Karpas-422 (cell line): ENCODE measurements at regions not wholly inside any gene's neighbourhood (a gene's known extent, or its start where the extent isn't known, plus 50 kb on each side); places are given as distances from the start of the nearest gene placed in this dataset.

Source experiments
- DNase-seq: peaks from one replicate; pipeline ENCODE4 v3.0.0-alpha.2; 2015
- H2AFZ ChIP-seq: fragments of 200-600 bp; sonication (generic); 2 replicates; pipeline ENCODE4 v1.6.1; 2014; ENCODE audit warnings: antibody characterized with exemption, low read length, mixed read lengths
- H3K27ac ChIP-seq: fragments of 200-600 bp; sonication (generic); 2 replicates; pipeline ENCODE4 v1.5.1; 2014; ENCODE audit warnings: mild to moderate bottlenecking, low read length, moderate library complexity
- H3K27me3 ChIP-seq: fragments of 200-600 bp; sonication (generic); 2 replicates; pipeline ENCODE4 v1.6.1; 2014; ENCODE audit warnings: low read length, mixed read lengths
- H3K36me3 ChIP-seq: fragments of 200-600 bp; sonication (generic); 2 replicates; pipeline ENCODE4 v1.6.1; 2014; ENCODE audit warnings: low read length, mixed read lengths; ENCODE audit not compliant: insufficient read depth
- H3K4me1 ChIP-seq: fragments of 200-600 bp; sonication (generic); 2 replicates; pipeline ENCODE4 v1.6.1; 2014; ENCODE audit warnings: mild to moderate bottlenecking, low read length, mixed read lengths
- H3K4me2 ChIP-seq: fragments of 200-600 bp; sonication (generic); 2 replicates; pipeline ENCODE4 v1.6.1; 2014; ENCODE audit warnings: low read length, low read depth, mild to moderate bottlenecking; ENCODE audit not compliant: poor library complexity, severe bottlenecking
- H3K4me3 ChIP-seq: fragments of 200-600 bp; sonication (generic); 2 replicates; pipeline ENCODE4 v1.5.1; 2014; ENCODE audit warnings: mild to moderate bottlenecking, antibody characterized with exemption, low read length, mixed read lengths
- H3K79me2 ChIP-seq: fragments of 200-600 bp; sonication (generic); 2 replicates; pipeline ENCODE4 v1.6.1; 2014; ENCODE audit warnings: mild to moderate bottlenecking, low read length, mixed read lengths
- H3K9ac ChIP-seq: fragments of 200-600 bp; sonication (generic); 2 replicates; pipeline ENCODE4 v1.6.0; 2014; ENCODE audit warnings: low read length
- H3K9me2 ChIP-seq: fragments of 200-600 bp; sonication (generic), shearing (Covaris generic); replicated peaks from 2 replicates; pipeline ENCODE4 v1.6.0; 2014; ENCODE audit warnings: mild to moderate bottlenecking, low read length, moderate library complexity; ENCODE audit not compliant: insufficient read depth
- H3K9me3 ChIP-seq: fragments of 300-700, 200-600 bp; sonication (generic); 2 replicates; pipeline ENCODE4 v1.6.1; 2014; ENCODE audit warnings: low read length, mixed read lengths
- H4K20me1 ChIP-seq: fragments of 200-600 bp; sonication (generic); 2 replicates; pipeline ENCODE4 v1.6.1; 2014; ENCODE audit warnings: mild to moderate bottlenecking, antibody characterized with exemption, low read length, low read depth; ENCODE audit not compliant: insufficient read depth

DNA sequence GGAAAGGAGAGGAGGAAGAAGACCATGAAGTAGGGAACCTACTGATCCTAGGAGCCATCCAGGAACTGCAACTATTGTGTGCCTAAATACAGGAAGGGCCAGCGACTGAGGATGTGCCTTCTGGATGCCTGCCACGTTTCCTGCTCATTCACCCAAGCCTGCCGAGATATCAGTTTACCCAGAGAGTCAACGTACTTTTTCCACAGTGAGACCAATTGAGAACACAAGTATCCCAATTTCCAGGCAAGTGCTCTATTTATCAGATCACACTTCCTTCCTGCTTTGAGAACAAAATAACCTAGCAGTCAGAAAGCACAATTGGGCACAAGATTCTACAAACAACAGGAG is 122.4 kb downstream of the AKAP11 start:
- Histone ChIP-seq H2AFZ (no peak overlapping the region), H3K9me3 (no peaks in the 10 kb centered on the region), H3K4me1 (peaks cover 53% of the 10 kb centered on the region), H3K79me2 (no peaks in the 10 kb centered on the region), H4K20me1 (no peaks in the 10 kb centered on the region), H3K4me3 (no peak overlapping the region), H3K27ac (no peak overlapping the region), H3K27me3 (0 out of 2 replicates have a peak, but pooled peaks cover 4% of the 10 kb centered on the region), H3K9ac (no peak overlapping the region), H3K36me3 (no peaks in the 10 kb centered on the region), H3K4me2 (no peak overlapping the region), H3K9me2 (no peaks in the 10 kb centered on the region)
- no peak for DNase-seq

DNA sequence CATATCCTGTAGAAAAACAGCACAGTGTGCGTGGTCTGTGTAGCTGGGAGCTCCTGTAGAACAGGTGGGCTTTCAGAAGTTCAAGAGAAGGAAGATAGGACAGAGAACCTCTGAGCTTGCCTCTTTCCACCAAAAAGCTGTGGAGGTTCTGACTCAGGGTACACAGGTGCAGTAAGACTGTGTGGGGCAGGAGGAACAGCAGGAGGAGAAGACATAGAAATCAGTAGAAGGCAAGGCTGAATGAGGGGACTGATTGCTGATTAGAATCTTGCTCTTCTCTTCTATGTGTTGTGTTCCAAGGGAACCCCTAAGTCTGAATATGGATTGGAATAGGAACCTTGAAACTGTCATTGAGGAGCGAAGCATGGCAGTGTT is 122.7 kb downstream of the AKAP11 start:
- Histone ChIP-seq H3K9ac (no peak overlapping the region), H3K36me3 (no peaks in the 10 kb centered on the region), H3K27ac (no peak overlapping the region), H3K9me3 (no peaks in the 10 kb centered on the region), H3K9me2 (no peaks in the 10 kb centered on the region), H3K4me1 (peaks cover 56% of the 10 kb centered on the region), H3K79me2 (no peaks in the 10 kb centered on the region), H3K4me2 (no peak overlapping the region), H3K4me3 (no peak overlapping the region), H3K27me3 (0 out of 2 replicates have a peak, but pooled peaks cover 4% of the 10 kb centered on the region), H4K20me1 (no peaks in the 10 kb centered on the region), H2AFZ (no peak overlapping the region)
- no peak for DNase-seq

DNA sequence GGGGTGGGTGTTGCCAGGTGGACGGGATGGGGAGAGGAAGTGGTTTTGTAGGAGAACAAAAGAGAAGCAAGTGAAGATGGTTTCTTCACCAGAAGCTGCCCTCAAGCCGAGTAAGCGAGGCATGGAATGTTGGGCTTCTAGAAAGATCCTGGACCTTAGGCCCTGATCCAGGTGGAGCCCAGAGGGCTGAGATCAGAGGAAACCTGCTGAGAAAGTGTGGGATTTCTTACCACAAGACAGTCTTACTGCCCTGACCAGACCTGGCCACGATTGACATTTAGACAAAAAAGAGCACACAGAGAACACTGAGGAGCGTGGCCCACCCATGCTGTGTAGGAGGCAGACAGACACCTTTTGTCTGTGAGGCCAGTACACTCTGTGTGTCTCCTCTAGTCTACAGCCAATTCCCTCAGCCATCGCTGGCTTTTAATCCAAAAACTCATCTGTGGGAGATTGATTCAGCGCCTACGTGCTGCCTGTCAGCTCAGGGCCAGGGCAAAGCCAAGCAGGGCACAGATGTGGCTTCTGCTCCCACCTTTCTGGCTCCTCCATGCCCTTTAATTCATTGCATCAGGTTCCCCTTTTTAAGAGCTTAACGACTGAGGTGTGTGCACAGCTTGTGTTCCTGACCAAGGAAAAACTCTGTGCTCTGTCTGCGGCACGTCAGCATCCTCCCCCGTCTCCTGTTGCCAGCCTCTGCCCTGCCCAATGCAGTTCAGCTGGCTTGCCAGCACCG is 123.3 kb downstream of the AKAP11 start:
- DNase-seq: no peak
- H3K27ac ChIP-seq: no peak overlapping the region

DNA sequence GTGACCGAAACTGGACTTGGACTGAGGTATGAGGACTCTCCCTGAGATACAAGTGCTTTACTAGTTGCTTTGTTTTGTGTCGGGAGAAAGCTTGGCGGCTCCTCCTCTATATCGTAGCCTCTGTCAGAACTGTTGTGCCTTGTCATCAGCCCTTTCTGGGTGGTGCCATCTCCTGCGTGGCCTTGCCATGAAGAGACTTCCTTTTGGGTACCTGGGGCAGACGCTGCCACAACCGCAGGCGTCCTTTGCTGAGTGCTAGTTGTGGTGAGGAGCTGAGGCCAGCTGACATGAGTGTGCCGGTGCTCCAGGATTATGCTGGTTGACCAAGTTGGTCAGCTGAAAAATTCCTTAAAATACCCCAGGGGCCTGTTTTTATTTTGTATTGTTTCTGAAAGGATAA is 124.5 kb downstream of the AKAP11 start:
- Histone ChIP-seq H3K4me2 (no peak overlapping the region), H3K36me3 (no peaks in the 10 kb centered on the region), H3K9ac (no peak overlapping the region), H3K27me3 (0 out of 2 replicates have a peak, but pooled peaks cover 4% of the 10 kb centered on the region), H3K27ac (no peak overlapping the region), H4K20me1 (no peaks in the 10 kb centered on the region), H3K79me2 (no peaks in the 10 kb centered on the region), H3K9me3 (no peaks in the 10 kb centered on the region), H2AFZ (no peak overlapping the region), H3K9me2 (no peaks in the 10 kb centered on the region), H3K4me1 (peaks cover 72% of the 10 kb centered on the region), H3K4me3 (no peak overlapping the region)
- no peak for DNase-seq

More for the DNA sequence above, 123.3 kb downstream of the AKAP11 start:
- peaks cover 62% of the 10 kb centered on the region for H3K4me1 ChIP-seq
- H3K27me3 ChIP-seq: 0 out of 2 replicates have a peak, but pooled peaks cover 4% of the 10 kb centered on the region
- no peak overlapping the region for H3K9ac ChIP-seq
- no peak overlapping the region for H3K4me2 ChIP-seq
- no peak overlapping the region for H3K4me3 ChIP-seq
- no peaks in the 10 kb centered on the region for H3K9me3 ChIP-seq
- H2AFZ ChIP-seq: no peak overlapping the region
- no peaks in the 10 kb centered on the region for H3K79me2 ChIP-seq
- no peaks in the 10 kb centered on the region for H4K20me1 ChIP-seq
- H3K36me3 ChIP-seq: no peaks in the 10 kb centered on the region
- H3K9me2 ChIP-seq: no peaks in the 10 kb centered on the region

DNA sequence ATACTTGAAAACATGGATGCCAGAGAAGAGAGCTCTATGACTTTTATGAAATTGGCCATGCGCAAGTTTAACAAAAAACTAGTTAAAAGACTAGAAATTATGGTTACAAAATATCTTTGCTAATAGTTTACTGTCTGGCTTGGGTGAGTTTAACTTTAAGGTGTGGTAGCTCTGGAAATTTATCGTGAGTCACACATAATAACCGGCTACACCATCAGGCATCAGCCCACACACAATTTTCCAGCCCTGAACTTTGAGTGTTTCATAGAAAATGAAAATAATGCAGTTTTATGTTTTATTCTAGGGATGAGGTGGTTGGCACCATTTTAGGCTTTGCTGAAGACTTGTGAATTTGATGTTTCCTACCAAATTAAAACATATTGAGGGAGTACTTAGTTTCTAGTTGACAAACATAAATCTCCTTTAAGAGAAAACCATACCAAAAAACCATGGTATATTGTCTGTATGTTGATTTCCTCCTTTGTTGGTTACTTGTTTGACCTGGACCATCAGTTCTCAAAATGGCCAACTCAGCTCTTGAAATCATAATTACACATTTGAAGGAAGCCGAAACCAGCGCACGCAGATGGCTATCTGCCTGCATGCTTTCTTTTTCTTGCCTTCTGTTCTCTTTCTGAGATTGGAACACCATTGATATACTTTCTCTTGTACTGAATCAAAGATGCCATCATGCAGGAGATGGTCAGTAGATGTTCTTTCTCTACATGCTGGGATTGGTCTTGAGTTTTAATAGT is 125.1 kb downstream of the AKAP11 start:
- Histone ChIP-seq H3K9ac (no peak overlapping the region), H3K36me3 (no peaks in the 10 kb centered on the region), H3K4me2 (peak overlapping the region; percentile 75), H3K27ac (peak overlapping the region; percentile 79), H4K20me1 (no peaks in the 10 kb centered on the region), H2AFZ (no peak overlapping the region), H3K9me3 (no peaks in the 10 kb centered on the region), H3K27me3 (0 out of 2 replicates have a peak, but pooled peaks cover 4% of the 10 kb centered on the region), H3K4me3 (no peak overlapping the region), H3K9me2 (no peaks in the 10 kb centered on the region), H3K4me1 (peaks cover 77% of the 10 kb centered on the region), H3K79me2 (no peaks in the 10 kb centered on the region)
- DNase-seq: no peak

DNA sequence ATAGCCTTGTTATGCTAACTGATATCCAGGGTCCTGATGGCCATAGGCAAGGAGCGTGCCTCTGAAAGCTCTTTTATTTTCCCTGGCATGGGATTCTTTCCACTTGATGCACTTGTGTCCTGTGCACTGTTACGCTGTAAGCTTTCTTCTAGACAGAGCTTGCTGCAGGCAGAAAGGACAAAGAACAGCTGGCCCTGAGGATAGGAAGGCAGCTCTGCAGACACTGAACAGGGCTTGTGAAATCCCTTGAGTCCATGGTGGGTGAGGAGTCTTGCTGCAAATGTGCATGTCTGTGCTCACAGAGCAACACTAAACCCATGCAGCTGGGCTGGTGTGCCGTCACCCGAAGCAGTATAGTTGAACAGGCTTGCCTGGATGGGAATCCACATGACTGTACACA is 126.6 kb downstream of the AKAP11 start:
- Histone ChIP-seq H4K20me1 (no peaks in the 10 kb centered on the region), H3K36me3 (no peaks in the 10 kb centered on the region), H3K27ac (peak overlapping the region; percentile 79), H3K9ac (peak overlapping the region; percentile 63), H3K79me2 (no peaks in the 10 kb centered on the region), H3K4me2 (peak overlapping the region; percentile 75), H3K4me3 (peak overlapping the region; percentile 34), H3K9me2 (no peaks in the 10 kb centered on the region), H3K4me1 (peaks cover 87% of the 10 kb centered on the region), H3K9me3 (no peaks in the 10 kb centered on the region), H2AFZ (no peak overlapping the region), H3K27me3 (0 out of 2 replicates have a peak, but pooled peaks cover 4% of the 10 kb centered on the region)
- DNase-seq: peak; percentile 92

DNA sequence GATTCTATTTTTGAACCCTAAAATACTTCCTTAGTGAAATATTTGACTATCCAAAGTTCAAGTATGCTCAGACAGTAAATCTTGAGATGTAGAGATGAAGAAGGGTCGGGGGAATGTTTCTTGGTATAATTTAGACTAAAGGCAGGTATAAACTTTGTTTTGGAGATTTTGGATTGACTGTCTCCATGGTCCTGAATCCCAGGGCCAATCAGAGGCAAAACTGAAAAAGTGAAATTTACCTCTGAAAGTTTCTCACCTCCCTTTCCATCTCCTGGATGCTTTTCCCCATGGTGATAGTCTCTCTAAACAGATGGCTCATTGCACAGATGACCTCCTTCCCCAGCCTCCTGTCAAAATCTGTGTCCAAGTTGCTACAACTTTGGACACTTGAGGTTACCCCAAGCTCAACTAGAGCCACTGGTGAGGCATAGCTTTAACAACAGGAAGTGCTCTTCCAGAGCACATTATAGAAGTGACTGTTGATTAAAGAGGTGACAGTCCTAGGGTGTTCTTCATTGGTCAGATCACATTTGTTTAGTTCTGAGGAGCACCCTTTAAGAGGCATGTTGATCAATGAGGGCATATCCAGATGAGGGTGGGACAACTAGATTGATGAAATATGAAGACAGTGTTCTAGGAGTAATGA is 128.4 kb downstream of the AKAP11 start:
- Histone ChIP-seq H2AFZ (peak overlapping the region; percentile 5; the same call in 1 of the 2 replicates), H3K9me3 (no peaks in the 10 kb centered on the region), H3K36me3 (no peaks in the 10 kb centered on the region), H3K9me2 (no peaks in the 10 kb centered on the region), H3K4me1 (peaks cover 83% of the 10 kb centered on the region), H3K27ac (peak overlapping the region; percentile 79), H4K20me1 (no peaks in the 10 kb centered on the region), H3K4me3 (no peak overlapping the region), H3K79me2 (no peaks in the 10 kb centered on the region), H3K4me2 (peak overlapping the region; percentile 75), H3K27me3 (0 out of 2 replicates have a peak, but pooled peaks cover 4% of the 10 kb centered on the region), H3K9ac (0 out of 2 replicates have a peak overlapping the region, but pooled peaks have one; percentile 26)
- no peak for DNase-seq

DNA sequence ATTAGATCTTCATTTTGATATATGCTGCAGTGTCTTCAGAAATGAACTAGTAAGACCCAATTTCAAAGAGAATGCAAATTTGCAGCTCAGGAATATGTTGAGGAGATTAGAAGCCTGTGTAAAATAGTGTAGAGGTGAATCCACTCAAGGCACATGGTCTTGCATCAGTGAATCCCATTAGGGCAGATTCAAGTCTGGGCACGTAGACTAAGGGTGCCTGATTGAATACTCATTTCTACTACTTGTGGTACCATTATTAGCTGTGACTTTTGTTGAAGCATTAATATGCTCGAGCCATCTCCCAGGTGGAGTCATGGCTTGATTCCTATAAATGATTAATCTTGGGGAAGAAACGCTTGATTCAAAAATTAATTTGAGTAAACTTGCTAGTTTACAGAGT is 129.4 kb downstream of the AKAP11 start:
- no peak overlapping the region for H2AFZ ChIP-seq
- peak overlapping the region; percentile 75 for H3K4me2 ChIP-seq
- H4K20me1 ChIP-seq: no peaks in the 10 kb centered on the region
- peak overlapping the region; percentile 1; the same call in 1 of the 2 replicates for H3K9ac ChIP-seq
- 0 out of 2 replicates have a peak, but pooled peaks cover 4% of the 10 kb centered on the region for H3K27me3 ChIP-seq
- peak overlapping the region; percentile 1; the same call in 1 of the 2 replicates for H3K4me3 ChIP-seq
- peak; percentile 79 for DNase-seq
- H3K4me1 ChIP-seq: peaks cover 84% of the 10 kb centered on the region
- H3K9me2 ChIP-seq: no peaks in the 10 kb centered on the region
- H3K9me3 ChIP-seq: no peaks in the 10 kb centered on the region
- H3K79me2 ChIP-seq: no peaks in the 10 kb centered on the region
- H3K27ac ChIP-seq: peak overlapping the region; percentile 79
- no peaks in the 10 kb centered on the region for H3K36me3 ChIP-seq
